Lower lobe of right lung (tissue), 2 donors: ENCODE measurements at regions not wholly inside any gene's neighbourhood (a gene's known extent, or its start where the extent isn't known, plus 50 kb on each side); places are given as distances from the start of the nearest gene placed in this dataset.

Source experiments
- ATAC-seq, 2 donors: fragments of 200-7000 bp; cut with Tn5 transposase; one replicate each; pipeline ENCODE4 v1.9.1; 2020 to 2022; ENCODE audit warnings: mild to moderate bottlenecking in 2 of 2, moderate library complexity in 2 of 2
- DNase-seq: peaks from one replicate; pipeline ENCODE4 v3.0.0-alpha.2; 2020
- H3K27ac ChIP-seq: fragments of 200-600 bp; one replicate; pipeline ENCODE4 v1.8.0; 2022
- H3K27me3 ChIP-seq: fragments of 200-600 bp; one replicate; pipeline ENCODE4 v1.8.0; 2022; ENCODE audit warnings: low read depth
- H3K36me3 ChIP-seq: fragments of 200-600 bp; one replicate; pipeline ENCODE4 v1.8.0; 2022; ENCODE audit warnings: mild to moderate bottlenecking
- H3K4me1 ChIP-seq: fragments of 200-600 bp; one replicate; pipeline ENCODE4 v1.8.0; 2022
- H3K4me3 ChIP-seq: fragments of 200-600 bp; one replicate; pipeline ENCODE4 v1.8.0; 2022; ENCODE audit warnings: mild to moderate bottlenecking
- H3K9me3 ChIP-seq: fragments of 200-600 bp; one replicate; pipeline ENCODE4 v1.8.0; 2022
- intact Hi-C: fragments of 100-400 bp; cut with DNase I; formaldehyde crosslinking; loops from one replicate; pipeline ENCODE4 v1.11.0; 2022
- TF ChIP-seq, protein P1 (sequence below): fragments of 200-600 bp; IDR thresholded peaks from one replicate; pipeline ENCODE4 v1.8.0; 2022; ENCODE audit warnings: antibody characterized with exemption, mild to moderate bottlenecking
- donor health status: DM: no; HTN: yes; CAD: no; lungs with severe emphysema.

DNA sequence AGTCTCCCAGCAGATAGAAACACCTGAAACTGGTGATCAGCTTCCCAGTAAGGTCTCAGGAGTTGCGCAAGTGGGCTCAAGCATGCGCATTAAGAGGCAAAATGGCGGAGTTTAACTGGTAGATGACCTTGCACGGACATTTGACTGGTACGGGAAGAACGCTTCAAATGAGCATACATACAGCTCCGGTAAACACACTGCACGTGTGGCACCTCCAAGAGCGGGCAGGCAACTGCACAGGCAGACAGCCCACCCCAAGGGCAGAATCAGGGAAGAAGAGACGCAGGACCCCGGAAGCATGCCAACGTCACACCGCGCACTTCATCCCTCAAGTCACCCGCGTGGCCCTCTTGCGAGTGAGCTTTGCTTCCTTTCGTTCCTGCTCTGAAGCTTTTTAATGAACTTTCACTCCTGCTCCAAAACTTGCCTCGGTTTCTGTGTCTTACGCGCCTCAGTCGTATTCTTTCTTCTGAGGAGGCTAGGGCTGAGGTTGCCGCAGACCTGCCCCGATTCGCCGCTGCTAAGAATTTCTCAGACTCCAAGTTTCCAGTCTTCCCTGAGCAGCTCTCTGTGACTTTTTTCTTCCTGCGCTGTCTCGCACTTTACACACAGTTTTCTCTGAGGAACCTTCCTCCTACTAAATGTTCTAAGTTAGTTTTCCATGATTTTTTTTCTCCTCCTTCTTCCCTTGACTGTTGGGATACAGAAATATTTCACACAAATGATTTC, 180.7 kb upstream of the ZFP42 start:
- Histone ChIP-seq H3K36me3 (no peaks in the 10 kb centered on the region), H3K4me1 (no peaks in the 10 kb centered on the region), H3K27me3 (no peaks in the 10 kb centered on the region), H3K4me3 (peak overlapping the region; percentile 33), H3K9me3 (no peaks in the 10 kb centered on the region), H3K27ac (no peak overlapping the region)
- no peak for DNase-seq
- TF ChIP-seq, protein P1, sequence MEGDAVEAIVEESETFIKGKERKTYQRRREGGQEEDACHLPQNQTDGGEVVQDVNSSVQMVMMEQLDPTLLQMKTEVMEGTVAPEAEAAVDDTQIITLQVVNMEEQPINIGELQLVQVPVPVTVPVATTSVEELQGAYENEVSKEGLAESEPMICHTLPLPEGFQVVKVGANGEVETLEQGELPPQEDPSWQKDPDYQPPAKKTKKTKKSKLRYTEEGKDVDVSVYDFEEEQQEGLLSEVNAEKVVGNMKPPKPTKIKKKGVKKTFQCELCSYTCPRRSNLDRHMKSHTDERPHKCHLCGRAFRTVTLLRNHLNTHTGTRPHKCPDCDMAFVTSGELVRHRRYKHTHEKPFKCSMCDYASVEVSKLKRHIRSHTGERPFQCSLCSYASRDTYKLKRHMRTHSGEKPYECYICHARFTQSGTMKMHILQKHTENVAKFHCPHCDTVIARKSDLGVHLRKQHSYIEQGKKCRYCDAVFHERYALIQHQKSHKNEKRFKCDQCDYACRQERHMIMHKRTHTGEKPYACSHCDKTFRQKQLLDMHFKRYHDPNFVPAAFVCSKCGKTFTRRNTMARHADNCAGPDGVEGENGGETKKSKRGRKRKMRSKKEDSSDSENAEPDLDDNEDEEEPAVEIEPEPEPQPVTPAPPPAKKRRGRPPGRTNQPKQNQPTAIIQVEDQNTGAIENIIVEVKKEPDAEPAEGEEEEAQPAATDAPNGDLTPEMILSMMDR, result no peak
- intact Hi-C loops, result no loop called here
- ATAC-seq, result no peak

DNA sequence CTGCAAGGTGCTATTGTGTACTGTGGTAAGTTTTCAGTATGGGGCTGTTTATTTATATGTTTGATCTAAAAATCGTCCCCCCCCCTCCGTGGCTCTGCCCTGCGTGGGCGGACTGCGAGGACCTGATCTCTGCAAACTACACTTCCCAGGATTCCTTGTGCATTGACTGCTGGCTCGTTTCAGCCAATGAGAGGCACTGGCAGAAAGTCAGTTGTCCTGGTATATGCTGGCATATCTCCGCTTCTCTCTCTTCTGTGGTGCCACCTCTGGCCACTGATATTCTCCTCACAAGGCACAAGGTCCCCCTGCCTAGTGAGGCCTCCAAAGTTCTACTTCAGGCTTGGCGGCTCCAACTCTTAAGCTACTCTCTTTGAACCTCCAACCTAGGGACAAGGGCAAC, 168.8 kb upstream of the ZFP42 start:
- intact Hi-C loops, result no loop called here
- Histone ChIP-seq H3K9me3 (no peaks in the 10 kb centered on the region), H3K27me3 (no peaks in the 10 kb centered on the region), H3K27ac (no peak overlapping the region), H3K4me3 (no peak overlapping the region), H3K36me3 (no peaks in the 10 kb centered on the region), H3K4me1 (no peaks in the 10 kb centered on the region)
- ATAC-seq (no peak), DNase-seq (no peak)
- TF ChIP-seq, protein P1, result no peak

DNA sequence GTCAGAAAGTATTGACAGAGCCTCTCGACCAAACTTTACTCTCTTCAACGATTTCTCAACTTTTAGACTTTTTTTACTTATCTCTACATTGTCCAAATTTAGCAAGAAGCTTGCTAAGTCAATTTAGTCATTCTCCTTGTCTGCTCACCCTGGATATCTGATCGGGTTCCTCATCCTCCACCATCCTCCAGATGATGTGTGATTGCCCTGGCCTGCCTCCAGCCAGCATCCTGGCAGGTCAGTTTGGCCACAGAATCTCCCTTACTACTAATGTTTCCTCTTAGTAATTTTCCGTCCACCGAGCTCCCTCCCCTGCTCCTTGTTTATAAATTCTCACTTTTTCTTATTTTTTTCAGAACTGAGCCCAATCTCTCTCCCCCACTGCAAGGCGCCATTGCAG, 167.9 kb upstream of the ZFP42 start:
- no peaks in the 10 kb centered on the region for H3K9me3 ChIP-seq
- ATAC-seq (no peak), DNase-seq (no peak)
- no peak overlapping the region for H3K27ac ChIP-seq
- intact Hi-C loops, result no loop called here
- TF ChIP-seq, protein P1, result no peak
- H3K36me3 ChIP-seq, result no peaks in the 10 kb centered on the region
- H3K4me3 ChIP-seq, result no peak overlapping the region
- no peaks in the 10 kb centered on the region for H3K27me3 ChIP-seq
- no peaks in the 10 kb centered on the region for H3K4me1 ChIP-seq

DNA sequence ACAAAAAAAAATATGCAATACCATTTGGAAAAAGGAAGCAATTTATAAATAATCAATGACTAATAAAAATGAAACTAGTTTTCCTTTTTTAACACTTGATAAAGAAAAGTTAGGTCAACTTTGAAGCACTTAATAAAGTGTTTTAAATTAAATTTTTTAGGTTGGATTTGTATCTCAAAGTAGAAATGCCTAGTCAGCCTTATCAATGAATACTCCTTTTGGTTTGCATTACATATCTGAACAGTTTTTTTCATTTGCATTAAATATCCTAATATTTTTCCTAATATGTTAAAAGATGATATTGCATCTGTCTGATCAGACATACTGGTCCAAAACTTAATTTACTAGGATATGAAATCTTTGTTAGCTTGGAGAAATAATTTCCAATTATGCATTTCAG, 155.8 kb upstream of the ZFP42 start:
- TF ChIP-seq, protein P1, result no peak
- H3K27ac ChIP-seq, result no peak overlapping the region
- intact Hi-C loops, result no loop called here
- H3K4me3 ChIP-seq, result no peak overlapping the region
- H3K4me1 ChIP-seq, result no peaks in the 10 kb centered on the region
- H3K27me3 ChIP-seq, result no peaks in the 10 kb centered on the region
- H3K9me3 ChIP-seq, result no peaks in the 10 kb centered on the region
- ATAC-seq (no peak), DNase-seq (no peak)
- no peaks in the 10 kb centered on the region for H3K36me3 ChIP-seq

DNA sequence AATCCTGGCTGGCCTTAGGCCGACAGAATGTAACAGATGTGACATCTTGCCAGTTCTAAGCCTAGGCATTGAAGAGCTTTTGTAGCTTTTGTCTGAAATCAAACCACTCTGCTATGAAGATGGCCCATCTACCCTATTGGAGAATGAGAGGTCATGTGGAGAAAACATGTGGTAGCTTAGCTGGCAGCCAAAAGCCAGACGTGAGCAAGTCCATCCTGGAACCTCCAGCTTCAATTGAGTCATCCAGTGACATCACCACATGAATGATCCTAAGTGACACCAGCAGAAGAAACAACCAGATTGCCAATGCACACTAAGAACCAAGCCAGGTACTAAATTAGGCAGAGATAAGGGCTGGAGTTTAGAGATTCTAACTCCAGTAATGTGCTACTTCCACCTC, 154.8 kb upstream of the ZFP42 start:
- Histone ChIP-seq H3K27ac (no peak overlapping the region), H3K27me3 (no peaks in the 10 kb centered on the region), H3K4me3 (no peak overlapping the region), H3K9me3 (no peaks in the 10 kb centered on the region), H3K36me3 (no peaks in the 10 kb centered on the region), H3K4me1 (no peaks in the 10 kb centered on the region)
- TF ChIP-seq, protein P1, result no peak
- intact Hi-C loops, result no loop called here
- ATAC-seq (no peak), DNase-seq (no peak)
